ENCODE measurements at regions not wholly inside any gene's neighbourhood (a gene's known extent, or its start where the extent isn't known, plus 50 kb on each side); places are given as distances from the start of the nearest gene placed in this dataset.

GRCh38 chr3:24802614-24803013, 308.0 kb upstream of the THRB start:
- Histone ChIP-seq H3K36me3 (ENCODE audit: control insufficient read depth in 2 of 2, extremely low read depth in 1 of 2, insufficient read depth in 2 of 2, low read length in 2 of 2) (no peaks in the 10 kb centered on the region), H3K4me2 (ENCODE audit: control insufficient read depth, extremely low read depth, insufficient read depth, low read depth, low read length) (no peak overlapping the region), H3K4me1 (ENCODE audit: control insufficient read depth, extremely low read depth, insufficient read depth, low read length) (no peaks in the 10 kb centered on the region), H3K79me2 (ENCODE audit: control insufficient read depth, insufficient read depth, low read length) (no peaks in the 10 kb centered on the region), H3K27me3 (ENCODE audit: control insufficient read depth, extremely low read depth, insufficient read depth, low read length) (no peaks in the 10 kb centered on the region), H2AFZ (ENCODE audit: control insufficient read depth, low read length) (no peak overlapping the region), H4K20me1 (ENCODE audit: control insufficient read depth, extremely low read depth, insufficient read depth, low read length) (no peaks in the 10 kb centered on the region), H3K9ac (ENCODE audit: control insufficient read depth, extremely low read depth, insufficient read depth, low read length) (no peak overlapping the region), H3K9me3 (ENCODE audit: control insufficient read depth, low read depth, low read length) (no peaks in the 10 kb centered on the region), H3K4me3 (ENCODE audit: control insufficient read depth in 2 of 3, extremely low read depth in 1 of 3, insufficient read depth in 2 of 3, low read depth in 1 of 3, low read length in 3 of 3) (no peak overlapping the region), H3K27ac (ENCODE audit: control insufficient read depth, insufficient read depth, low read length) (no peak overlapping the region), H3K9me1 (ENCODE audit: control insufficient read depth, extremely low read depth, insufficient read depth, low read length) (no peaks in the 10 kb centered on the region)
- DNase-seq (ENCODE audit: low read depth, low spot score) = no peak
- dilution Hi-C loops (cut with MboI; ENCODE audit: extremely low pct_ligation_motif_present, low sequenced_read_pairs) = no loop called here
- FAIRE-seq = no peak
- TF ChIP-seq EZH2 (IDR thresholded peaks at IDR 0.05; ENCODE audit: low read length) (no peak), CTCF (optimal IDR thresholded peaks at IDR 0.05 in 1 of 3, IDR thresholded peaks at IDR 0.05 in 1 of 3, conservative IDR thresholded peaks at IDR 0.05 in 1 of 3; ENCODE audit: extremely low read depth in 1 of 3, insufficient read depth in 2 of 3, low read length in 3 of 3) (no peak)

DNA sequence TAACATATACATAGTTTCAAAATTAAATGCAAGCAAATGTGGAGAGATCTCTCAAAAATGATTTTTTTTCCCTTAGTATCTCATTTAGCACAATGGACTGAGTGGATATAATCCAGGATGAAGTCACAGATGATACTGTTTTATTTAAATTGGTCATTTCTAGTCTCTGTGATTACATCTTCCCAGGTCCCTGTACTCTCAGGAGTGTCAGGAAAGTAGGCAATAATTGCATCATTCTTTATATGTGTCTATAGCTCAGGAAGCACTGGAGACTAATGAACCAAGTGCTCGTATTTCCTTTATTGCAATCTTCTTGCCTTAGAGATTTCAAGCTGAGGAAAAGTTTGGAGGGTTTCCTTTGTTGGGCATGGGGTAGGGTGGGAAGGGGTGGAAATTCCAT, 309.4 kb upstream of the THRB start:
- dilution Hi-C loops (cut with MboI; ENCODE audit: extremely low pct_ligation_motif_present, low sequenced_read_pairs) = no loop called here
- H3K4me3 ChIP-seq (ENCODE audit: control insufficient read depth in 2 of 3, extremely low read depth in 1 of 3, insufficient read depth in 2 of 3, low read depth in 1 of 3, low read length in 3 of 3) = no peak overlapping the region
- no peak for TF ChIP-seq EZH2 (IDR thresholded peaks at IDR 0.05; ENCODE audit: low read length)
- no peaks in the 10 kb centered on the region for H3K79me2 ChIP-seq (ENCODE audit: control insufficient read depth, insufficient read depth, low read length)
- FAIRE-seq = no peak
- no peak overlapping the region for H3K27ac ChIP-seq (ENCODE audit: control insufficient read depth, insufficient read depth, low read length)
- no peaks in the 10 kb centered on the region for H3K27me3 ChIP-seq (ENCODE audit: control insufficient read depth, extremely low read depth, insufficient read depth, low read length)
- no peaks in the 10 kb centered on the region for H3K9me1 ChIP-seq (ENCODE audit: control insufficient read depth, extremely low read depth, insufficient read depth, low read length)
- H3K36me3 ChIP-seq (ENCODE audit: control insufficient read depth in 2 of 2, extremely low read depth in 1 of 2, insufficient read depth in 2 of 2, low read length in 2 of 2) = no peaks in the 10 kb centered on the region
- no peak overlapping the region for H3K4me2 ChIP-seq (ENCODE audit: control insufficient read depth, extremely low read depth, insufficient read depth, low read depth, low read length)
- no peak for DNase-seq (ENCODE audit: low read depth, low spot score)
- no peak overlapping the region for H3K9ac ChIP-seq (ENCODE audit: control insufficient read depth, extremely low read depth, insufficient read depth, low read length)
- no peaks in the 10 kb centered on the region for H3K9me3 ChIP-seq (ENCODE audit: control insufficient read depth, low read depth, low read length)
- H2AFZ ChIP-seq (ENCODE audit: control insufficient read depth, low read length) = no peak overlapping the region
- no peaks in the 10 kb centered on the region for H4K20me1 ChIP-seq (ENCODE audit: control insufficient read depth, extremely low read depth, insufficient read depth, low read length)
- H3K4me1 ChIP-seq (ENCODE audit: control insufficient read depth, extremely low read depth, insufficient read depth, low read length) = no peaks in the 10 kb centered on the region

DNA sequence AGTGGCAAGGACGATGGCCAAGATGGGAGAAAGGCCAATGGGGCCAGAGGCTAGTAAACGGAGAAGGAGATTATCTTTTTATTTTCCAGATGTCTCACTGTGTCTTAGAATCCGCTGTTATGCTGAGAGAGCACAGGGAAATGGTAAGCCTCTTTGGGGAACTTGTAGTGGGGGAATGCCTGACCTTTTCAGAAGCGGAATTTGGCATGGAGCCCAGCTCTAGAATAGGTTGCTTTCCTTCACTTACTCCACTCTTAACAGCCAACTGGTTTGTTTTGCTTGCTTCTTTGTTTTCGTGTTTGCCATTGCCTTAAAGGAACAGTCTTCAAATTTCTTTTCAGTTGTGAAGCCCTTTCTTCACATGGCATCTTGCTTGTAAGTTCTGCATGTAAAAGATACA, 316.2 kb upstream of the THRB start:
- Histone ChIP-seq H3K36me3 (ENCODE audit: control insufficient read depth in 2 of 2, extremely low read depth in 1 of 2, insufficient read depth in 2 of 2, low read length in 2 of 2) (no peaks in the 10 kb centered on the region), H3K27ac (ENCODE audit: control insufficient read depth, insufficient read depth, low read length) (no peak overlapping the region), H3K9ac (ENCODE audit: control insufficient read depth, extremely low read depth, insufficient read depth, low read length) (no peak overlapping the region), H3K27me3 (ENCODE audit: control insufficient read depth, extremely low read depth, insufficient read depth, low read length) (no peaks in the 10 kb centered on the region), H3K4me2 (ENCODE audit: control insufficient read depth, extremely low read depth, insufficient read depth, low read depth, low read length) (no peak overlapping the region), H3K4me3 (ENCODE audit: control insufficient read depth in 2 of 3, extremely low read depth in 1 of 3, insufficient read depth in 2 of 3, low read depth in 1 of 3, low read length in 3 of 3) (no peak overlapping the region), H2AFZ (ENCODE audit: control insufficient read depth, low read length) (no peak overlapping the region), H4K20me1 (ENCODE audit: control insufficient read depth, extremely low read depth, insufficient read depth, low read length) (no peaks in the 10 kb centered on the region), H3K9me1 (ENCODE audit: control insufficient read depth, extremely low read depth, insufficient read depth, low read length) (no peaks in the 10 kb centered on the region), H3K4me1 (ENCODE audit: control insufficient read depth, extremely low read depth, insufficient read depth, low read length) (no peaks in the 10 kb centered on the region), H3K9me3 (ENCODE audit: control insufficient read depth, low read depth, low read length) (no peaks in the 10 kb centered on the region), H3K79me2 (ENCODE audit: control insufficient read depth, insufficient read depth, low read length) (no peaks in the 10 kb centered on the region)
- dilution Hi-C loops (cut with MboI; ENCODE audit: extremely low pct_ligation_motif_present, low sequenced_read_pairs) = no loop called here
- TF ChIP-seq CTCF (optimal IDR thresholded peaks at IDR 0.05 in 1 of 3, IDR thresholded peaks at IDR 0.05 in 1 of 3, conservative IDR thresholded peaks at IDR 0.05 in 1 of 3; ENCODE audit: extremely low read depth in 1 of 3, insufficient read depth in 2 of 3, low read length in 3 of 3) (no peak), EZH2 (IDR thresholded peaks at IDR 0.05; ENCODE audit: low read length) (no peak)
- no peak for DNase-seq (ENCODE audit: low read depth, low spot score)
- FAIRE-seq = no peak
